Endothelial cell of umbilical vein (primary cell): ENCODE measurements at regions not wholly inside any gene's neighbourhood (a gene's known extent, or its start where the extent isn't known, plus 50 kb on each side); places are given as distances from the start of the nearest gene placed in this dataset.

ENCODE experiments used
- BruUV-seq: library from RNA; stranded (reverse); fragments of 400-500 nt; replicated peaks from 2 replicates; lab custom pipeline; 2021; lab: Mats Ljungman, UMichigan
- CTCF ChIA-PET: fragments of 300-600, 350-600 bp; sonication (Branson Sonifier 250); formaldehyde crosslinking; loops from one replicate; lab custom pipeline; 2021; ENCODE audit warnings: antibody characterized with exemption, inconsistent platforms; lab: Charles Lee
- POLR2A ChIA-PET: fragments of 300-600, 350-600 bp; sonication (Branson Sonifier 250); formaldehyde crosslinking; loops from one replicate; lab custom pipeline; 2021; ENCODE audit warnings: antibody characterized with exemption, inconsistent platforms; lab: Charles Lee
- DNase-seq: peaks from one replicate; pipeline ENCODE4 v3.0.0-alpha.2; 2011; ENCODE audit warnings: low read depth, low spot score
- FAIRE-seq: peaks from 2 replicates; lab custom pipeline; 2011; peaks lifted over from hg19 to GRCh38; lab: Jason Lieb, UNC
- H2AFZ ChIP-seq: 2 replicates; pipeline ENCODE4 v1.6.0; 2012; ENCODE audit warnings: low read depth, low read length, control low read depth, inconsistent platforms
- H3K27ac ChIP-seq: 2 replicates; pipeline ENCODE4 v1.5.1; 2011; ENCODE audit warnings: low read depth, mild to moderate bottlenecking, control low read depth, low read length, moderate library complexity; ENCODE audit not compliant: insufficient read depth
- H3K27me3 ChIP-seq, 2 experiments: 2 replicates each; pipeline versions ENCODE4 v1.6.0 to v1.6.1; 2011; ENCODE audit warnings: low read length in 2 of 2, mixed read lengths in 1 of 2; ENCODE audit not compliant: control insufficient read depth in 2 of 2, insufficient read depth in 2 of 2
- H3K36me3 ChIP-seq, 2 experiments: 2 replicates in 1 of 2; 3 replicates in 1 of 2; pipeline ENCODE4 v1.5.1; 2011; ENCODE audit warnings: low read length in 2 of 2, mild to moderate bottlenecking in 1 of 2, moderate library complexity in 1 of 2; ENCODE audit not compliant: control insufficient read depth in 2 of 2, insufficient read depth in 2 of 2; ENCODE audit errors: extremely low read depth in 1 of 2
- H3K4me1 ChIP-seq: 3 replicates; pipeline ENCODE4 v1.5.1; 2011; ENCODE audit warnings: mild to moderate bottlenecking, low read length; ENCODE audit not compliant: control insufficient read depth, insufficient read depth; ENCODE audit errors: extremely low read depth
- H3K4me2 ChIP-seq: 2 replicates; pipeline ENCODE4 v1.6.1; 2011; ENCODE audit warnings: low read length, control low read depth, mixed read lengths; ENCODE audit not compliant: insufficient read depth
- H3K4me3 ChIP-seq, 3 experiments: fragments of 200-600 bp in 1 of 3; sonication (generic), shearing (Covaris generic) in 1 of 3; replicated peaks in 1 of 3; 2 replicates each; pipeline ENCODE4 v1.5.1; 2011 to 2016; ENCODE audit warnings: control low read depth in 3 of 3, low read length in 3 of 3, mild to moderate bottlenecking in 2 of 3, inconsistent platforms in 1 of 3, low read depth in 1 of 3, moderate library complexity in 1 of 3; ENCODE audit not compliant: insufficient read depth in 1 of 3
- H3K79me2 ChIP-seq: 2 replicates; pipeline ENCODE4 v1.6.0; 2012; ENCODE audit warnings: low read length, inconsistent platforms; ENCODE audit not compliant: control insufficient read depth, insufficient read depth
- H3K9ac ChIP-seq: replicated peaks from 2 replicates; pipeline ENCODE3; 2011; ENCODE audit warnings: low read length, control low read depth; ENCODE audit not compliant: insufficient read depth; ENCODE audit errors: extremely low read depth
- H3K9me1 ChIP-seq: replicated peaks from 3 replicates; pipeline ENCODE4 v1.6.0; 2011; ENCODE audit warnings: mild to moderate bottlenecking, low read length; ENCODE audit not compliant: control insufficient read depth, insufficient read depth; ENCODE audit errors: extremely low read depth
- H3K9me3 ChIP-seq: replicated peaks from 2 replicates; pipeline ENCODE4 v1.5.1; 2012; ENCODE audit warnings: low read length, inconsistent platforms; ENCODE audit not compliant: control insufficient read depth, insufficient read depth
- H4K20me1 ChIP-seq: replicated peaks from 2 replicates; pipeline ENCODE3; 2011; ENCODE audit warnings: mild to moderate bottlenecking, low read length; ENCODE audit not compliant: control insufficient read depth, insufficient read depth; ENCODE audit errors: extremely low read depth
- EZH2 ChIP-seq: IDR thresholded peaks from 2 replicates; pipeline ENCODE4 v1.6.1; 2012; ENCODE audit warnings: borderline replicate concordance, low read depth, mild to moderate bottlenecking, moderate library complexity, low read length, inconsistent platforms; ENCODE audit not compliant: severe bottlenecking
- FOS ChIP-seq: IDR thresholded peaks from 2 replicates; pipeline ENCODE4 v1.6.1; 2011; ENCODE audit warnings: mild to moderate bottlenecking, low read length, moderate library complexity, borderline replicate concordance; ENCODE audit not compliant: insufficient read depth
- GATA2 ChIP-seq: IDR thresholded peaks from 2 replicates; pipeline ENCODE4 v1.7.0; 2011; ENCODE audit warnings: low read depth, mild to moderate bottlenecking, moderate library complexity, mixed read lengths, low read length; ENCODE audit not compliant: insufficient read length, insufficient read depth
- JUN ChIP-seq: IDR thresholded peaks from 2 replicates; pipeline ENCODE4 v1.6.1; 2011; ENCODE audit warnings: borderline replicate concordance, low read depth; ENCODE audit not compliant: insufficient read length, insufficient read depth
- MYC ChIP-seq: IDR thresholded peaks from one replicate; pipeline ENCODE4 v1.6.1; 2011; ENCODE audit warnings: mild to moderate bottlenecking, low read depth, low read length
- POLR2A ChIP-seq: IDR thresholded peaks from 2 replicates; pipeline ENCODE4 v1.6.1; 2012; ENCODE audit warnings: low read depth, mild to moderate bottlenecking, control low read depth, low read length
- POLR2AphosphoS5 ChIP-seq: IDR thresholded peaks from 2 replicates; pipeline ENCODE4 v1.6.1; 2012; ENCODE audit warnings: low read depth, mild to moderate bottlenecking, control low read depth, low read length, moderate library complexity; ENCODE audit not compliant: insufficient read depth
- dilution Hi-C: fragments of 300-500 bp; cut with MboI; formaldehyde crosslinking; loops from one replicate; pipeline ENCODE4 v1.15.0; 2019; ENCODE audit warnings: low sequenced_read_pairs; ENCODE audit not compliant: extremely low pct_ligation_motif_present
- intact Hi-C: fragments of 100-400 bp; cut with micrococcal nuclease; formaldehyde crosslinking; loops from one replicate; pipeline ENCODE4 v1.10.0; 2022
- TF ChIP-seq, protein P1 (sequence below), 2 donors: IDR thresholded peaks; 1 replicate in 1 of 2; 2 replicates in 1 of 2; pipeline ENCODE4 v1.5.1; 2011; ENCODE audit warnings: low read length in 2 of 2, mild to moderate bottlenecking in 2 of 2, moderate library complexity in 2 of 2, control low read depth in 1 of 2, inconsistent platforms in 1 of 2, low read depth in 1 of 2; ENCODE audit not compliant: insufficient read depth in 1 of 2; ENCODE audit errors: extremely low read depth in 1 of 2
- TF ChIP-seq, protein P2 (sequence below): IDR thresholded peaks from 2 replicates; pipeline ENCODE4 v1.6.1; 2011; ENCODE audit not compliant: insufficient read depth, insufficient read length

DNA sequence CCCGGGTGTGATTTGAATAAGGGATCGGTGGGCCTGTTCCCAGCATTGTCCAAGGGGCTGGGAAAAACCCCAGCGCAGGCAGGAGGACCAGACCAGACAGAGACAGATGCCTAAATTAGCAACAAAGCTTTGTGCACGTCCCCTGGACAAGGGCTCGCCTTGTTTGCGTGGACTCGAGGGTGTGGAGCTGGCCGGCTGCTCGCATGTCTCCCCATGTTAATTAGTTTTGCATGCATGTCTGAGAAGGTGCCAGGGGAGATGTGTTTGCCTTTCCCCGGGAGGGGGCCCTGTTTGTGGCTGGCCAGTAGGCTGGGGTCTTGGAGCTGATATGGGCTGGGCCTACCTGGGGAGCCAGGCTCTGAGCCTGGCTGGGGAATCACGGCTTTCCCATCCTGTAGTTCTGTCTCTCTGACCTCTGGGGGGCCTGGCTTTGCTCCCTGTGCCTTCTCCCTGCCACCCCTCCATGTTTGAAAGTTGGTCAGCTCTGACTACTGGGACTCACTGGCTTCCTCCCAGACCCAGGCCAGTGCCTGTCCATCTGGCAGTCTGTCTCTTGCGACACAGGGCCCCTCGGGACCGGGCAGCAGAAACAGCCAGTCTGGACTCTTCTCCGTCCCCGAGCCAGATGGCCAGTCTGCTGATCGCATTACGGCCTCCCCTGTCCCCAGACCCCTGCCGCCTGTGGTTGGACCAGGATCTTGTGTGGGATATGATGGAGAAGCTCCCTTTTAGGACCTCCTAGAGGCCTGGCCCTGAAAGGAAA, 55.4 kb upstream of the POLG start:
- ChIA-PET CTCF (interaction anchor here (1.0 to 10.5 kb wide), 4 partner anchors 27 to 40 kb away, joined by 3 to 58 read pairs (median 4); no protein-coding TSS in a partner anchor), POLR2A (no interaction called here)
- no peak overlapping the region for H3K4me3 ChIP-seq
- H3K27me3 ChIP-seq: peaks cover 59 to 69% of the 10 kb centered on the region in 2 experiments
- FAIRE-seq (no peak), DNase-seq (no peak)
- dilution Hi-C loops (no loop called here), intact Hi-C loops (no loop called here)
- TF ChIP-seq MYC (no peak), FOS (no peak), POLR2AphosphoS5 (no peak), POLR2A (no peak), JUN (no peak), EZH2 (no peak), GATA2 (no peak)
- TF ChIP-seq, protein P1, sequence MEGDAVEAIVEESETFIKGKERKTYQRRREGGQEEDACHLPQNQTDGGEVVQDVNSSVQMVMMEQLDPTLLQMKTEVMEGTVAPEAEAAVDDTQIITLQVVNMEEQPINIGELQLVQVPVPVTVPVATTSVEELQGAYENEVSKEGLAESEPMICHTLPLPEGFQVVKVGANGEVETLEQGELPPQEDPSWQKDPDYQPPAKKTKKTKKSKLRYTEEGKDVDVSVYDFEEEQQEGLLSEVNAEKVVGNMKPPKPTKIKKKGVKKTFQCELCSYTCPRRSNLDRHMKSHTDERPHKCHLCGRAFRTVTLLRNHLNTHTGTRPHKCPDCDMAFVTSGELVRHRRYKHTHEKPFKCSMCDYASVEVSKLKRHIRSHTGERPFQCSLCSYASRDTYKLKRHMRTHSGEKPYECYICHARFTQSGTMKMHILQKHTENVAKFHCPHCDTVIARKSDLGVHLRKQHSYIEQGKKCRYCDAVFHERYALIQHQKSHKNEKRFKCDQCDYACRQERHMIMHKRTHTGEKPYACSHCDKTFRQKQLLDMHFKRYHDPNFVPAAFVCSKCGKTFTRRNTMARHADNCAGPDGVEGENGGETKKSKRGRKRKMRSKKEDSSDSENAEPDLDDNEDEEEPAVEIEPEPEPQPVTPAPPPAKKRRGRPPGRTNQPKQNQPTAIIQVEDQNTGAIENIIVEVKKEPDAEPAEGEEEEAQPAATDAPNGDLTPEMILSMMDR (IDR thresholded peaks at IDR 0.05; ENCODE audit: extremely low read depth in 1 of 2, insufficient read depth in 1 of 2, low read depth in 1 of 2, low read length in 2 of 2): no peak
- TF ChIP-seq, protein P2, sequence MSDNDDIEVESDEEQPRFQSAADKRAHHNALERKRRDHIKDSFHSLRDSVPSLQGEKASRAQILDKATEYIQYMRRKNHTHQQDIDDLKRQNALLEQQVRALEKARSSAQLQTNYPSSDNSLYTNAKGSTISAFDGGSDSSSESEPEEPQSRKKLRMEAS: no peak
- H4K20me1 ChIP-seq: no peaks in the 10 kb centered on the region
- no TSS peak for BruUV-seq
- H3K4me1 ChIP-seq: no peaks in the 10 kb centered on the region
- H3K79me2 ChIP-seq: no peaks in the 10 kb centered on the region
- no peak overlapping the region for H3K4me2 ChIP-seq
- no peaks in the 10 kb centered on the region for H3K36me3 ChIP-seq
- no peak overlapping the region for H2AFZ ChIP-seq
- H3K9ac ChIP-seq: no peak overlapping the region
- no peaks in the 10 kb centered on the region for H3K9me3 ChIP-seq
- no peaks in the 10 kb centered on the region for H3K9me1 ChIP-seq
- no peak overlapping the region for H3K27ac ChIP-seq
